Caco-2 (cell line): ENCODE measurements at regions not wholly inside any gene's neighbourhood (a gene's known extent, or its start where the extent isn't known, plus 50 kb on each side); places are given as distances from the start of the nearest gene placed in this dataset.

ENCODE experiments used
- BruUV-seq: library from RNA; stranded (reverse); fragments of 400-500 nt; replicated peaks from 2 replicates; lab custom pipeline; 2021; lab: Mats Ljungman, UMichigan
- CTCF ChIA-PET: fragments of 300-600 bp; sonication (Branson Sonifier 250); formaldehyde crosslinking; loops from one replicate; lab custom pipeline; 2022; ENCODE audit warnings: antibody characterized with exemption; lab: Charles Lee
- POLR2A ChIA-PET: fragments of 300-600 bp; sonication (Branson Sonifier 250); formaldehyde crosslinking; loops from one replicate; lab custom pipeline; 2022; ENCODE audit warnings: antibody characterized with exemption; lab: Charles Lee
- DNase-seq, 2 experiments: peaks; one replicate each; pipeline versions ENCODE4 v3.0.0 to v3.0.0-alpha.2; 2020 to 2022
- H3K27me3 ChIP-seq: replicated peaks from 2 replicates; pipeline ENCODE4 v1.6.0; 2011; ENCODE audit warnings: low read length; ENCODE audit not compliant: control insufficient read depth, insufficient read depth
- H3K36me3 ChIP-seq: 2 replicates; pipeline ENCODE4 v1.5.1; 2011; ENCODE audit warnings: low read length; ENCODE audit not compliant: control insufficient read depth, insufficient read depth
- H3K4me1 ChIP-seq: fragments of 250-450 bp; sonication (Bioruptor Pico); 2 replicates; pipeline ENCODE4 v1.5.1; 2020; ENCODE audit warnings: mild to moderate bottlenecking
- H3K4me3 ChIP-seq: 2 replicates; pipeline ENCODE4 v1.5.1; 2011; ENCODE audit warnings: low read depth, mild to moderate bottlenecking, control low read depth, low read length
- H3K9me3 ChIP-seq: fragments of 250-450 bp; sonication (Bioruptor Pico); 2 replicates; pipeline ENCODE4 v1.5.1; 2020; ENCODE audit warnings: mild to moderate bottlenecking, moderate library complexity
- H3K27ac Mint-ChIP-seq: one replicate; pipeline ENCODE4 v1.8.0; 2022; ENCODE audit warnings: mixed read lengths; ENCODE audit not compliant: unreplicated experiment
- H3K27me3 Mint-ChIP-seq: one replicate; pipeline ENCODE4 v1.8.0; 2022; ENCODE audit warnings: mixed read lengths; ENCODE audit not compliant: insufficient read depth, unreplicated experiment
- H3K36me3 Mint-ChIP-seq: one replicate; pipeline ENCODE4 v1.8.0; 2022; ENCODE audit warnings: mild to moderate bottlenecking, mixed read lengths; ENCODE audit not compliant: insufficient read depth, unreplicated experiment
- H3K4me1 Mint-ChIP-seq: one replicate; pipeline ENCODE4 v1.8.0; 2022; ENCODE audit warnings: low read depth, mixed read lengths; ENCODE audit not compliant: unreplicated experiment
- H3K4me3 Mint-ChIP-seq: one replicate; pipeline ENCODE4 v1.8.0; 2022; ENCODE audit warnings: mild to moderate bottlenecking, moderate library complexity, mixed read lengths; ENCODE audit not compliant: unreplicated experiment
- H3K9me3 Mint-ChIP-seq: one replicate; pipeline ENCODE4 v1.8.0; 2022; ENCODE audit warnings: mixed read lengths; ENCODE audit not compliant: unreplicated experiment
- CTCF ChIP-seq, 2 experiments: fragments of 200-600 bp in 1 of 2; IDR thresholded peaks; 1 replicate in 1 of 2; 2 replicates in 1 of 2; pipeline versions ENCODE4 v1.5.1 to v1.8.0; 2011 to 2022; ENCODE audit warnings: antibody characterized with exemption in 1 of 2, control low read depth in 1 of 2, inconsistent platforms in 1 of 2, low read depth in 1 of 2, low read length in 1 of 2, mild to moderate bottlenecking in 1 of 2, moderate library complexity in 1 of 2; ENCODE audit not compliant: insufficient read depth in 1 of 2, severe bottlenecking in 1 of 2, unreplicated experiment in 1 of 2
- intact Hi-C: fragments of 100-400 bp; cut with micrococcal nuclease; formaldehyde crosslinking; loops from one replicate; pipeline ENCODE4 v1.10.0; 2022; ENCODE audit not compliant: unreplicated experiment

- Mint-ChIP-seq H3K36me3 (no peaks in the 10 kb centered on the region), H3K27me3 (no peaks in the 10 kb centered on the region), H3K27ac (no peak overlapping the region), H3K9me3 (no peaks in the 10 kb centered on the region), H3K4me3 (no peak overlapping the region), H3K4me1 (no peaks in the 10 kb centered on the region)
- ChIA-PET POLR2A (no interaction called here), CTCF (interaction anchor here (2.2 kb wide), 1 partner anchor 741 kb away, joined by 5 read pairs; no protein-coding TSS in a partner anchor)
- Histone ChIP-seq H3K4me3 (no peak overlapping the region), H3K36me3 (no peaks in the 10 kb centered on the region), H3K4me1 (no peaks in the 10 kb centered on the region), H3K27me3 (peaks cover 2% of the 10 kb centered on the region; the same call in 1 of the 2 replicates), H3K9me3 (no peaks in the 10 kb centered on the region)
- TF ChIP-seq CTCF (IDR thresholded peaks at IDR 0.05; ENCODE audit: insufficient read depth in 1 of 2, low read depth in 1 of 2, low read length in 1 of 2, severe bottlenecking in 1 of 2, unreplicated experiment in 1 of 2): no peak
- intact Hi-C loops: no loop called here
- DNase-seq: no peak
- no TSS peak for BruUV-seq
Observed at GRCh38 chr10:118237930-118238329, 104.2 kb downstream of the FAM204A start.

- H3K27ac Mint-ChIP-seq: no peak overlapping the region
- intact Hi-C loops: no loop called here
- CTCF ChIA-PET: no interaction called here
- H3K36me3 Mint-ChIP-seq: no peaks in the 10 kb centered on the region
- no TSS peak for BruUV-seq
- H3K4me1 Mint-ChIP-seq: no peaks in the 10 kb centered on the region
- Histone ChIP-seq H3K4me3 (no peak overlapping the region), H3K27me3 (no peaks in the 10 kb centered on the region), H3K4me1 (no peaks in the 10 kb centered on the region), H3K9me3 (no peaks in the 10 kb centered on the region), H3K36me3 (no peaks in the 10 kb centered on the region)
- POLR2A ChIA-PET: no interaction called here
- no peak for TF ChIP-seq CTCF (IDR thresholded peaks at IDR 0.05; ENCODE audit: insufficient read depth in 1 of 2, low read depth in 1 of 2, low read length in 1 of 2, severe bottlenecking in 1 of 2, unreplicated experiment in 1 of 2)
- H3K4me3 Mint-ChIP-seq: no peak overlapping the region
- H3K27me3 Mint-ChIP-seq: no peaks in the 10 kb centered on the region
- DNase-seq: no peak
- H3K9me3 Mint-ChIP-seq: no peaks in the 10 kb centered on the region
Observed at GRCh38 chr10:118234683-118235082, 107.4 kb downstream of the FAM204A start.

GRCh38 chr10:118220346-118220850, 121.7 kb downstream of the FAM204A start:
- ChIA-PET POLR2A (no interaction called here), CTCF (no interaction called here)
- no peaks in the 10 kb centered on the region for H3K4me1 ChIP-seq
- intact Hi-C loops: no loop called here
- H3K9me3 ChIP-seq: no peaks in the 10 kb centered on the region; the same call in 1 of the 2 replicates
- no peak for DNase-seq
- no TSS peak for BruUV-seq
- Mint-ChIP-seq H3K36me3 (no peaks in the 10 kb centered on the region), H3K27me3 (peaks cover 2% of the 10 kb centered on the region), H3K27ac (no peak overlapping the region), H3K4me3 (no peak overlapping the region), H3K4me1 (no peaks in the 10 kb centered on the region), H3K9me3 (peaks cover 22% of the 10 kb centered on the region)
- TF ChIP-seq CTCF (IDR thresholded peaks at IDR 0.05; ENCODE audit: insufficient read depth in 1 of 2, low read depth in 1 of 2, low read length in 1 of 2, severe bottlenecking in 1 of 2, unreplicated experiment in 1 of 2): no peak
- no peaks in the 10 kb centered on the region for H3K36me3 ChIP-seq
- no peak overlapping the region for H3K4me3 ChIP-seq
- H3K27me3 ChIP-seq: no peaks in the 10 kb centered on the region
